K562 (cell line): ENCODE measurements at regions not wholly inside any gene's neighbourhood (a gene's known extent, or its start where the extent isn't known, plus 50 kb on each side); places are given as distances from the start of the nearest gene placed in this dataset.

ENCODE experiments used
- ARHGAP35 ChIP-seq: fragments of 450-650 bp; IDR thresholded peaks from 2 replicates; pipeline ENCODE4 v1.6.1; 2018; ENCODE audit not compliant: partially characterized antibody
- CEBPZ ChIP-seq: fragments of 150-350 bp; IDR thresholded peaks from 2 replicates; pipeline ENCODE4 v1.6.1; 2014; ENCODE audit warnings: low read depth, mild to moderate bottlenecking, low read length, borderline replicate concordance
- CSDE1 ChIP-seq, 2 experiments: fragments of 450-650 bp; IDR thresholded peaks; 2 replicates each; pipeline ENCODE4 v1.6.1; 2016; ENCODE audit warnings: mild to moderate bottlenecking in 1 of 2
- DPF2 ChIP-seq: fragments of 450-650 bp; IDR thresholded peaks from 2 replicates; pipeline ENCODE4 v1.6.1; 2016
- ETV1 ChIP-seq: fragments of 450-650 bp; conservative IDR thresholded peaks from 2 replicates; pipeline ENCODE4 v1.6.1; 2016; ENCODE audit warnings: missing genetic modification characterization, control low read depth, low read depth, missing compliant biosample characterization
- FOXP1 ChIP-seq: sonication (generic); formaldehyde crosslinking; IDR thresholded peaks from 2 replicates; pipeline ENCODE4 v1.8.0; 2022; ENCODE audit warnings: mild to moderate bottlenecking, missing genetic modification reagents
- GTF2E2 ChIP-seq: fragments of 200-800 bp; sonication (Bioruptor generic); IDR thresholded peaks from 2 replicates; pipeline ENCODE4 v1.6.1; 2016; ENCODE audit warnings: missing genetic modification characterization, missing compliant biosample characterization
- ILF3 ChIP-seq: fragments of 450-650 bp; IDR thresholded peaks from 2 replicates; pipeline ENCODE4 v1.6.1; 2018; ENCODE audit warnings: antibody characterized with exemption, mild to moderate bottlenecking, moderate library complexity, borderline replicate concordance
- KAT8 ChIP-seq: fragments of 450-650 bp; IDR thresholded peaks from 2 replicates; pipeline ENCODE4 v1.6.1; 2016; ENCODE audit warnings: low read depth, mild to moderate bottlenecking
- NFIC ChIP-seq: fragments of 450-650 bp; IDR thresholded peaks from 2 replicates; pipeline ENCODE4 v1.6.1; 2017; ENCODE audit warnings: mild to moderate bottlenecking, inconsistent platforms
- NR2C2 ChIP-seq, 2 experiments: fragments of 200-800 bp in 1 of 2; sonication (Bioruptor generic) in 1 of 2; sonication (generic) in 1 of 2; formaldehyde crosslinking in 1 of 2; IDR thresholded peaks; 2 replicates each; pipeline versions ENCODE4 v1.6.1 to v1.8.0; 2016 to 2022; ENCODE audit warnings: mild to moderate bottlenecking in 1 of 2, missing compliant biosample characterization in 1 of 2, missing genetic modification characterization in 1 of 2, missing genetic modification reagents in 1 of 2
- NR4A1 ChIP-seq, 2 experiments: fragments of 250-450 bp in 1 of 2; fragments of 450-650 bp in 1 of 2; sonication (Bioruptor Pico) in 1 of 2; IDR thresholded peaks; 2 replicates each; pipeline versions ENCODE4 v1.4.0 to v1.6.1; 2016 to 2020; ENCODE audit warnings: mild to moderate bottlenecking in 2 of 2, missing compliant biosample characterization in 1 of 2, missing genetic modification characterization in 1 of 2, moderate library complexity in 1 of 2
- NUFIP1 ChIP-seq: fragments of 450-650 bp; IDR thresholded peaks from 2 replicates; pipeline ENCODE4 v1.6.1; 2018; ENCODE audit not compliant: partially characterized antibody
- OTX1 ChIP-seq: fragments of 450-650 bp; formaldehyde crosslinking; IDR thresholded peaks from 2 replicates; pipeline ENCODE4 v1.4.0; 2022; ENCODE audit warnings: mild to moderate bottlenecking
- SETDB1 ChIP-seq: IDR thresholded peaks from one replicate; pipeline ENCODE4 v1.6.1; 2012; ENCODE audit warnings: low read length, control low read depth, inconsistent platforms
- SMAD3 ChIP-seq: fragments of 450-650 bp; formaldehyde crosslinking; conservative IDR thresholded peaks from 2 replicates; pipeline ENCODE4 v1.4.0; 2020; ENCODE audit warnings: mild to moderate bottlenecking
- SP1 ChIP-seq: sonication (generic); formaldehyde crosslinking; IDR thresholded peaks from 2 replicates; pipeline ENCODE4 v1.8.1; 2022; ENCODE audit warnings: mild to moderate bottlenecking, missing genetic modification reagents
- U2AF2 ChIP-seq: fragments of 200-400 bp; formaldehyde crosslinking; optimal IDR thresholded peaks from 2 replicates; pipeline ENCODE3; 2017; ENCODE audit warnings: low read depth, mild to moderate bottlenecking, low read length
- ZNF239 ChIP-seq: fragments of 250-450 bp; sonication (Bioruptor Pico); IDR thresholded peaks from 2 replicates; pipeline ENCODE4 v1.4.0; 2020; ENCODE audit warnings: mild to moderate bottlenecking
- ZNF511 ChIP-seq: sonication (generic); formaldehyde crosslinking; IDR thresholded peaks from 2 replicates; pipeline ENCODE4 v1.8.0; 2022; ENCODE audit warnings: mild to moderate bottlenecking, missing genetic modification reagents
- ZNF766 ChIP-seq: fragments of 200-800 bp; sonication (Bioruptor generic); conservative IDR thresholded peaks from 2 replicates; pipeline ENCODE4 v1.6.1; 2016; ENCODE audit warnings: missing genetic modification characterization, missing compliant biosample characterization
- TF ChIP-seq, protein P1 (sequence below): fragments of 250-450 bp; sonication (Bioruptor Pico); IDR thresholded peaks from 2 replicates; pipeline ENCODE4 v1.8.0; 2021; ENCODE audit warnings: moderate library complexity, mild to moderate bottlenecking, inconsistent platforms
- TF ChIP-seq, protein P2 (sequence below): sonication (generic); formaldehyde crosslinking; IDR thresholded peaks from 2 replicates; pipeline ENCODE4 v1.8.0; 2022; ENCODE audit warnings: missing genetic modification reagents, mild to moderate bottlenecking, borderline replicate concordance

DNA sequence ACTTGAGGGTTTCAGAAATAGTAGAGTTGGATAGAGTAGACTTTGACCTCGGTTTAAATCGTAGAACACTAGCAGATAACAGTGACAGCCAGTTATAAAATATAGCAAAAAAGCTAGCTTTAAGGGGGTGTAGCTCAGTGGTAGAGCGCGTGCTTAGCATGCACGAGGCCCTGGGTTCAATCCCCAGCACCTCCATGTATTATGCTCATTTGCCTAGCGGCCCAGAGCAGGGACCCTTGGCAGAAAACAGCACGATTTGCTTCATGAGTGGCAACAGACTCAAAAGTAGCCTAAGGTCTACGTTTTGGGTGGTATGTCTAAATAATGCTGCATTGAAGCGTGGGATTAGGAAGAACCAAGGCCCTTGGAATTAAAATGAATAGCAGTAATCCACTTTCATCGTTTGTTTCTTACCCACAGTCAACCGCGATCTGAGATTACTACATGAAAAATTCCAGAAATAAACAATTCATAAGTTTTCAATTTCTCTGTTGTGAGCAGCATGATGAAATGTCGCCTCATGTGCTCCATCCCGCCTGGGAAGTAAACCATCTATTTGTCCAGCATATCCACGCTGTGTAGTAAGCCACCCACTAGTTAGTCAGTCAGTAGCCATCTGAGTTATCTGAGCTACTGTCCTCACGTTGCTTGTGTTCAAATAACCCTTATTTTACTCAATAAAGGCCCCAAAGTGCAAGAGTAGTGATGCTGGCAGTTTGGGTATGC lies 184.9 kb downstream of the GPX5 start (continued):
- TF ChIP-seq ETV1 (tag) (0 out of 2 replicates have a peak, but pooled peaks have one; percentile 3), OTX1 (CRISPR knock-in tag) (peak; percentile 79; the same call in 1 of the 2 replicates), ZNF766 (CRISPR knock-in tag) (peak; percentile 80; the same call in 1 of the 2 replicates), KAT8 (no peak), GTF2E2 (tag) (peak; percentile 47; the same call in 1 of the 2 replicates), ARHGAP35 (no peak), NUFIP1 (peak; percentile 71), CSDE1 (IDR thresholded peaks at IDR 0.05) (peak in 1 of 2 experiments; percentile 77; a peak in 2 of 4 replicates), SP1 (peak; percentile 88), FOXP1 (peak; percentile 78; the same call in 1 of the 2 replicates), U2AF2 (no peak), DPF2 (peak; percentile 1; the same call in 1 of the 2 replicates), CEBPZ (no peak), SETDB1 (no peak), ILF3 (no peak), ZNF511 (CRISPR knock-in tag) (0 out of 2 replicates have a peak, but pooled peaks have one; percentile 64), NR4A1 (CRISPR knock-in tag; IDR thresholded peaks at IDR 0.05) (peak; percentile 78; the same call in 1 of the 2 replicates), NR4A1 (tag; IDR thresholded peaks at IDR 0.05) (peak; percentile 17; the same call in 1 of the 2 replicates), NFIC (peak; percentile 83), NR2C2 (CRISPR knock-in tag; IDR thresholded peaks at IDR 0.05) (peak; percentile 26; the same call in 1 of the 2 replicates), NR2C2 (tag; IDR thresholded peaks at IDR 0.05) (peak; percentile 78), ZNF239 (CRISPR knock-in tag) (peak; percentile 53; the same call in 1 of the 2 replicates), SMAD3 (CRISPR knock-in tag) (peak; percentile 74)
- TF ChIP-seq, protein P1, sequence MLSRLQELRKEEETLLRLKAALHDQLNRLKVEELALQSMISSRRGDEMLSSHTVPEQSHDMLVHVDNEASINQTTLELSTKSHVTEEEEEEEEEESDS (CRISPR knock-in tag), result no peak
- TF ChIP-seq, protein P2, sequence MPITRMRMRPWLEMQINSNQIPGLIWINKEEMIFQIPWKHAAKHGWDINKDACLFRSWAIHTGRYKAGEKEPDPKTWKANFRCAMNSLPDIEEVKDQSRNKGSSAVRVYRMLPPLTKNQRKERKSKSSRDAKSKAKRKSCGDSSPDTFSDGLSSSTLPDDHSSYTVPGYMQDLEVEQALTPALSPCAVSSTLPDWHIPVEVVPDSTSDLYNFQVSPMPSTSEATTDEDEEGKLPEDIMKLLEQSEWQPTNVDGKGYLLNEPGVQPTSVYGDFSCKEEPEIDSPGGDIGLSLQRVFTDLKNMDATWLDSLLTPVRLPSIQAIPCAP (CRISPR knock-in tag), result no peak
